KOPT-K1 (cell line): ENCODE measurements at regions not wholly inside any gene's neighbourhood (a gene's known extent, or its start where the extent isn't known, plus 50 kb on each side); places are given as distances from the start of the nearest gene placed in this dataset.
"Not testable (repeated sequence)": the region's sequence is repeated elsewhere in the genome, so short reads cannot be mapped to it uniquely, and the experiment has no call there.

Source experiments
- H3K27ac ChIP-seq: fragments of 200-600 bp; sonication (generic); 2 replicates; pipeline ENCODE4 v1.5.1; 2016; ENCODE audit warnings: antibody characterized with exemption, mild to moderate bottlenecking, low read depth, low read length; ENCODE audit not compliant: poor library complexity, severe bottlenecking
- H3K36me3 ChIP-seq: fragments of 200-600 bp; sonication (generic); 2 replicates; pipeline ENCODE4 v1.5.1; 2017; ENCODE audit warnings: antibody characterized with exemption, mild to moderate bottlenecking, low read length, moderate library complexity; ENCODE audit not compliant: insufficient read depth
- H3K9me3 ChIP-seq: fragments of 200-600 bp; sonication (generic); 2 replicates; pipeline ENCODE4 v1.5.1; 2017; ENCODE audit warnings: antibody characterized with exemption, low read length, mild to moderate bottlenecking; ENCODE audit not compliant: insufficient read depth, poor library complexity, severe bottlenecking

DNA sequence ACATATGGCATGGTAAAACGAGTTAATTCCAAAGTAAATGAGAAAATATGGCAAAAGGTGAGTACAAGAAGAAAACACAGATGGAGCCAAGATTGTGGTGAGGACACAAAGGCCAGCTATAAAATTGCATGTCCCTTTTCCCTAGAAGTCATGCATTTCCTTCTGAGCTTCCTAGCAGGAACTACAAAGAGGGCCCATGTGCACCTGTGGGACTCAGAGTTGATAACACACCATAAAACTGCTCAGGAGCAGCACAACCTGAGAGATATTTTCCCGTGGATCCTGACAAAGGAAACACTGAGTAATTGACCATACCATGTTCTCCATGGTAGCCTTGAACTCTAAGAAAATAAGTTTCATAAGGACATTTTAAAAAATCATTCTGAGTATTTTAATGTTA is 228.3 kb downstream of the DLEU7 start:
- H3K36me3 ChIP-seq, result no peaks in the 10 kb centered on the region
- no peak overlapping the region for H3K27ac ChIP-seq
- H3K9me3 ChIP-seq, result no peaks in the 10 kb centered on the region

DNA sequence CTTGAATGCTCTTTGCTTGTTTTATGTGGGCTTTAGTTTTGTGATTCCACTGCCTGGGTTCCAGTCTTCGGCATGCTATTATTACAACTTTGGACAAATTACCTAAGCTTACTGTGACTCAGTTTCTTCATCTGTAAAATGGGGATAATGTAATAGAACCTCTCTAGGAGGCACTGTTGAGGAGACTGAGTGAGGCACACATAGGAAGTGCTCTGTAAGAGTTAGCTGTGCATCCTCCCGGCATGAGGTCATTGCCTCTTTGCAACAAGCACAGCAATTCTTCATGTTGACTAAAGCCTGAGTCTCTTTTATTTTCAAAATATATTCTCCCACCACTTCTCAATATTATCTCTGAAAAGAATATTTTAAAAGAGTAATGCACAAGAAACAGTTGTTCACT is 227.4 kb downstream of the DLEU7 start:
- Histone ChIP-seq H3K9me3 (no peaks in the 10 kb centered on the region), H3K36me3 (no peaks in the 10 kb centered on the region), H3K27ac (no peak overlapping the region)

DNA sequence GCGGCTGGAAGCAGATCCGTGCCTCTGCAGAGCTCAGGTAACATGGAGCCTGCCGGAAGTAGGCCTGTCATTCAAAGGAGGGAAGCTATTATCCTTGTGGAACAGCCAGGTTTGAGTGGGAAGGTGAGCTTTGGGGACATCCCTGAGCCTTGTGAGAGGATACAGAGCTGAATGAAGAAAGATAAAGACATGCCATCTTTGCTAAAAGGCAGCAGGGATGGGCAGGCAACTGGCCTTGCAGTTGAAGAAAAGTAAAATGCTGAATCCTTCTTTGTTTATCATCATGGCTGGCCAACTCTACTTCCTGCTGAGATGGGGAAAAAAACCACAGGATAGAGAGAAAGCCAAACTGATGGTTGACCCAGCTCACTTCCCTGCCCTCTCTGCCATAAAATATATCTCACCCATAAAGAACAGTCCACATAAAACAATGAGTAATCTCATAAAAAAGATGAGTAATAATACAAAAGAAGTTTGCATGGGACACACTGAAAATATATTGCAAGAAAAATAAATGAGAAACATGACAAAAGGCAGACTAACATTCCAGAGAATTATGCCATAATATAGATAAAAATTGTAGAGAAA is 226.3 kb downstream of the DLEU7 start:
- Histone ChIP-seq H3K9me3 (no peaks in the 10 kb centered on the region), H3K36me3 (no peaks in the 10 kb centered on the region), H3K27ac (no peak overlapping the region)

DNA sequence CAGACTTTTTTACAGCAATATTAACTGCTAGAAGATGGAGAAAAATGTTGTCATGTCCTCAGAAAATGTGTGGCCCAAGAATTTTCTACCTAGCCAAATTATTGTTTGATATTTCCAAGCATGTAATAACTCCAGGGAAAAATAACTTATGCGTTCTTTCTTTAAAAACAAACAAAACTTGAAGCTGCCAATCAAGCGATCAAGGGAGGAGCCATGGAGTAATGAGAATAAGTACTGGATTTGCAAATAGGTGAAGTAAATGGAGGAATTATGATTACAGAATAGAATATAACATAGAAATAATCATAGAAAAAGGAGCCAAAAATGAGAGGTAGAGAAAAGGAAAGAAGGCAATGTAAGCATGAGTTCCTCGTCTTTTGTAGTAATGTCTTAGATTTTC is 225.3 kb downstream of the DLEU7 start:
- Histone ChIP-seq H3K9me3 (no peaks in the 10 kb centered on the region), H3K36me3 (no peaks in the 10 kb centered on the region), H3K27ac (no peak overlapping the region)

DNA sequence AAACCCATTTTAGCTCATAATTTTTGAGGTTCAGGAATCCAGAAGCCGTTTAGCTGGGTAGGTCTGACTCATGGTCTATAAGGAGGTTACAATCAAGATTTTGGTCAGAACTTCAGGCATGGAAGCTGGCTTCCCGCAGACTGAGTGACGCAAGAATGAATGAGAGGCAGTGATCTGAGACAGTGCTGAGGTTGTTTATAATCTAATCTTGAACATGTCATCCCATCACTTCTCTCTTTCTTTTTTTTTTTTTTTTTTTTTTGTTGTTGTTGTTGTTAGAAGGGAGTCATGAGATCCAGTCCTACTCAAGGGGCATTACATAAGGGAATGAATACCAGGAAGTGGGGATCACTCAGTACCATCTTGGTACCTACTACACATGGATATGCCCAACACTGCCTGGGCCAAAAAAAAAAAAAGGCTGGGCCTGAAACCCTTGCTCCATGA is 217.4 kb downstream of the DLEU7 start:
- no peak overlapping the region for H3K27ac ChIP-seq
- H3K9me3 ChIP-seq, result no peaks in the 10 kb centered on the region
- H3K36me3 ChIP-seq, result no peaks in the 10 kb centered on the region

DNA sequence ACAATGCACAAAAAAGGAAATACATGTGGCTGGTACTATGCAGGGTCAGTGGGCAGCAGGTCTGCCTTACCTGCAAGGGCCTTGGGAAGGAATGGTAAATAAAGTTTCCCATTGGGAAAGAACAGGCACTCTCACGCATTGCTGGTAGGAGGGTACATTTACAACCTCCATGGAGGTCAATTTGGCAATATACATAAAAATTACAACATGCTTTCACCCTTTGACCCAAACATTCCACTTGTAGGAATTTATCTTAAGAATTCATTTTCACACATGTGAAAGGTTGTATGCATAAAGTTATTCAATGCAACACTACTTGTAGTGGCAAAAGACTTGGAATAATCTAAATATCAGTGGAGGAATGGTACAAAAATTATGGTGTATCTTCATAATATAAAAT is 216.4 kb downstream of the DLEU7 start:
- H3K36me3 ChIP-seq, result no peaks in the 10 kb centered on the region
- H3K27ac ChIP-seq, result no peak overlapping the region
- H3K9me3 ChIP-seq, result no peaks in the 10 kb centered on the region

DNA sequence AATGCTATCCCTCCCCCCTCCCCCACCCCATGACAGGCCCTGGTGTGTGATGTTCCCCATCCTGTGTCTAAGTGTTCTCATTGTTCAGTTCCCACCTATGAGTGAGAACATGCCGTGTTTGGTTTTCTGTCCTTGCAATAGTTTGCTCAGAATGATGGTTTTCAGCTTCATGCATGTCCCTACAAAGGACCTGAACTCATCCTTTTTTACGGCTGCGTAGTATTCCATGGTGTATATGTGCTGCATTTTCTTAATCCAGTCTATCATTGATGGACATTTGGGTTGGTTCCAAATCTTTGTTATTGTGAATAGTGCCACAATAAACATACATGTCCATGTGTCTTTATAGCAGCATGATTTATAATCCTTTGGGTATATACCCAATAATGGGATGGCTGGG is 215.0 kb downstream of the DLEU7 start:
- H3K36me3 ChIP-seq, H3K27ac ChIP-seq, H3K9me3 ChIP-seq: not testable (repeated sequence)

DNA sequence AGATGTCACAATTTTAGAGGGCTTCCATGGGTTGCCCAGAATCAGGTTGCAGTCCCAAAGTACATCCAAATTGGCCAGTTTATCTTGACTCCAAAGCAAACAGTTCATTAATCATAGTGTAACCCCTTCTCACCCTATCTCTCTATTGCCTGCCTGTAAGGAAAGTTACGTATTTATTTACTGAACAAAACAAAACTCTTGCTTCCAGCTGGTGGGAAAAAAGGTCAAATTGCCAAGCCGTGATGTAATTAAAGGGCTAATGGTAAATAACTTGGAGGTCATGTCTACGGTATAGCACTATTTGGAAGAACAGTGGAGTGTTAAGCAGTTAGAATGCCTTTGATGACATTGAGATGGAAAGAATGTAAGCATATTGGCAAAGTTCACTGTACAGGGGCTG is 214.0 kb downstream of the DLEU7 start:
- Histone ChIP-seq H3K9me3 (no peaks in the 10 kb centered on the region), H3K36me3 (no peaks in the 10 kb centered on the region), H3K27ac (no peak overlapping the region)

DNA sequence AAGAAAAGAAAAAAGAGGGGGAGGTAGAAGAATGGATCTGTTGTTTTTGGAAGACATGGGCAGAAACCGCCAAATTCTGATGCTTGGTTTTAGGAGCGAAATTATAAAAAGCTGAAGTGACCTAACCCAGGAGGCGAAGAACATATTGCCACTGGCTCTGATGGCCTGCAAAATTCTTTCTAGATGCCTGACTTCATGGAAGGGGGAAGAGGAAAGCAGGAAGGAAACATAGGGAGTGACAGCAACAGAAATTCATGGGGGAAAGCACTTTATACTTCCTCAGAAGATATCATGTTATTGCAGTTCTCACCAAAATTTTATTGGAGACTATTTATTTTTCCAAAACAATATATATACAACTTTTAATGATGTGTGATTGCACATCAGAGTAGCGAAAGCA is 213.5 kb downstream of the DLEU7 start:
- Histone ChIP-seq H3K27ac (no peak overlapping the region), H3K9me3 (no peaks in the 10 kb centered on the region), H3K36me3 (no peaks in the 10 kb centered on the region)

DNA sequence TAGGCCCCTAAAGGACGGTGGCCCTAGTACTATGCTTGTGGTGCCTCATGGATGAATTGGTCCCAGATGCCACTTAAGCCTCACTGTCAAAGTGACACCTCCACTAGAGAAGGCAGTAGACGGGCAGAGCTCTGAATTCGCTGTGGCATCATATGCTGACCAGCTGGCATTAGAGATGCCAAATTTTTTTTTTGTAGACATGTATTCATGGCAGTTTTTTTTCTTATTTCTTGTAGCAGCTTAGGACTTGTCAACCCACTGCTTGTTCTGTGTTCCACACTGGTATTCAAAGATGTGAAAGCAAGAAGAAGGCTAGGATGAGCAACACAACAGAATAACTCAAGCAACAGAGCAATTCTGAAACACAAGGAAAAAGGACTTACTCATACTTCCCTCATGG is 212.5 kb downstream of the DLEU7 start:
- no peaks in the 10 kb centered on the region for H3K36me3 ChIP-seq
- H3K27ac ChIP-seq, result no peak overlapping the region
- no peaks in the 10 kb centered on the region for H3K9me3 ChIP-seq

DNA sequence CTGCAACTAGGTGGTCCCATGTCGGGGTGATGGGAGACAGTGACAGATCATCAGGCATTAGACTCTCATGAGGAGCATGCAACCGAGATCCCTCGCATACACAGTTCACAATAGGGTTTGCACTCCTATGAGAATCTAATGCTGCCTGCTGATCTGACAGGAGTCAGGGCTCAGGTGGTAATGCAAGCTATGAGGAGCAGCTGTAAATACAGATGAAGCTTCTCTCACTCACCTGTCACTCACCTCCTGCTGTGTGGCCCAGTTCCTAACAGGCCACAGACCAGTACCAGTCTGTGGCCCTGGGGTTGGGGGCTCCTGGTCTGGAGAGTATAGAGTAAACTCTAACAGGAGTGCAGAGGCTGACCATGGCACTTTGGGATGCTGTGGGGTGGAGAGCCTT is 209.2 kb downstream of the DLEU7 start:
- H3K36me3 ChIP-seq, result no peaks in the 10 kb centered on the region
- no peak overlapping the region for H3K27ac ChIP-seq
- H3K9me3 ChIP-seq, result no peaks in the 10 kb centered on the region

DNA sequence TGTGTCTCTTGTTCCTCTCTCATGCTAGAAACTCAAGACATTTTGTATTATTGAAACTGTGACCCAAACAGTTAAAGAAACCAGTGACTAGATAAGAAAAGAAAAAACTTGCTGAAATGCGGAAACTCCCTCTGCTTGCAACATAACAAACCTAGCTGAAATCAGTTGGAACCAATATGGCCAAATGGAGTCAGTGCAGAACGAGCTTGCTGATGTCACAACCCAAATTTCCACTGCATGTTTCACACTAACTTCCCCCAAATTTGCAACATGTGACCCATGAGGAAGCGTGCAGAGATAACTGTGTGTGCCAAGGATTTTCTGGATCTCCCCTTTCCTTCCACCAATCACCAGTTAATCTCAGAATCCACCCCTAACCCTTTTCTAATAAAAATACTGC is 208.0 kb downstream of the DLEU7 start:
- Histone ChIP-seq H3K27ac (no peak overlapping the region), H3K9me3 (no peaks in the 10 kb centered on the region), H3K36me3 (no peaks in the 10 kb centered on the region)

DNA sequence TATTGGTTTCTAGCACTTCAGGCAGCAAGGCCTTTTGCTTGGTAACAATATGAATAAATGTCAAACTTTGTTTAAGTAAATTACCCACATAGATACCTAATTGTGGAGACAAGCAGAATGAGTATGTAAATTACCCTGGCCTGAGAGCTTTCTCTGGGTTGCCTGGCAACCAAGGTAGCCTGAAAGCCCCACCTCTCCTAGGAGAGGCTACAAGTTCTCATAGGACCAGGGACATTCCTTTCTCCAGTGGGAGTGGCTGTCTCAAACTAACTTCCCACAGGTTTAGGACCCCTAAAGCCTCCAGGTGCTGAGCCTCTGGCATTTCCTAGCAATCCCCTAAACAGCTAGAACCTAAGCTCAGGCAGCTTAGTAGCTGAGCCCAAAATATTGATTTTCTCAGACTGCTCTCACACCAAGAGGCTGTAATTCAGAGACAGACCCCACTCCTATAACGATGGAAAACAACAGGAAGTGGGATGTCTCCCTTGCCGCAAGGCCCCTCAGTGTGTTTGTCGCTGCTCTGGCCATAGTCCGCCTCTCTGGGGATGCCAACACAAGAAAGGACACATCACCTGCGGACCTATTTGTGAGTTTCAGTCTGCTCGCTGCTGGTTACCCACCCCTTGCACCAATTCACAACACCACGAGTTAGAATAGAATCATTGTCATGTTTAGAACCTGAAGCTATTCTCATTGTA is 207.3 kb downstream of the DLEU7 start:
- no peaks in the 10 kb centered on the region for H3K36me3 ChIP-seq
- no peak overlapping the region for H3K27ac ChIP-seq
- no peaks in the 10 kb centered on the region for H3K9me3 ChIP-seq

DNA sequence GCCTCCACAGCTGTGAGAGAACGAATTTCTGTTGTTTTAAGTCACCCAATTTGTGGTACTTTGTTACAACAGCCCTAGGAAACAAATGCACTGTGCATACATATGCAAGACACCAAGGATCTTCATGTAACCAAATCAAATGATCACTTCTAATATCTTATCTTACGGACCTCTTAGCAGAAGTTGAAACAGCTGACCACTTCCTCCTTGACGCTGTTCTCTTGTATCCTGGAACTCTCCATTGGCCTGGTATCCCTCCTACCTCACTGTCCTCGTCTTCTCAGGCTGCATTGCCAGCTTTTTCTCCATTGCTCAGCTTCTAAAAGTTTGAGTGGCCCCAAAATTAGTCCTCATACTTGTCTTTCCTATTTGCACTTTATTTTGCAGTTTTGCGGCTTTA is 200.4 kb downstream of the DLEU7 start:
- no peak overlapping the region for H3K27ac ChIP-seq
- no peaks in the 10 kb centered on the region for H3K36me3 ChIP-seq
- H3K9me3 ChIP-seq, result no peaks in the 10 kb centered on the region

DNA sequence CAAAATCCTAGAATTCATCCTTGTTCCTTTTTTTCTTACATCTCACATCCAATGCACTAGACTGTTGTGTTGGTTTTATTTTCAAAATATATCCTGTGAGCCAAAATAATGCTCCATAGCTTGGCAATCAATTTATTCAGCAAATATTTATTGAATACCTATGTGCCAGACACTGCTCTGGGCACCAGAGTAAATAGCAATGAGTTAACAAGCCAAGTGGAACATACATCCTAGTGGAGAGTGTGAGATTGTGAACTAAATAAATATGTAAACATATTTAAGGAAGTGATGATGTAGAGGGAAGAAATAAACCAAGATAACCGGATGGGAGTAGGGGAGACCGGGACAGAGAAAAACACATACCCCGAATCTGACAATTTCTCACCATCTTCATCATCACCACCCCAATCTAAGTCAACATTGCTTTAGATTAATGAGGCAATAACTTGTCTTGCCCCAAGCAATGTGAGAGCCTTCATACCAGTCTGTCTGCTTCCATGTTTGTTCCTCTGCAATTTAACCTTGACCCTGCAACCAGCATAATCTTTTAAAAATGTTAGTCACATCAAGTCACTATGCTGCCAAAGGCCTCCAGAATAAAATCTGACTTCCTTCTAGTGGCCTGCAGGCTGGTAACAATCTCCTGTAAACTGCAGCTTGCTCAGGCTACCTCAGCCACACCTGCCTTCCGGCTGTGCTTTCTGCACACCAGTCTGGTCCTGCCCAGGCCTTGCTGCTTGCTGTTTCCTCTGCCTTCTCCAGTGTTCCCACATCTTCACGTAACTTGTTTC is 199.2 kb downstream of the DLEU7 start:
- Histone ChIP-seq H3K27ac (no peak overlapping the region), H3K36me3 (no peaks in the 10 kb centered on the region), H3K9me3 (no peaks in the 10 kb centered on the region)

DNA sequence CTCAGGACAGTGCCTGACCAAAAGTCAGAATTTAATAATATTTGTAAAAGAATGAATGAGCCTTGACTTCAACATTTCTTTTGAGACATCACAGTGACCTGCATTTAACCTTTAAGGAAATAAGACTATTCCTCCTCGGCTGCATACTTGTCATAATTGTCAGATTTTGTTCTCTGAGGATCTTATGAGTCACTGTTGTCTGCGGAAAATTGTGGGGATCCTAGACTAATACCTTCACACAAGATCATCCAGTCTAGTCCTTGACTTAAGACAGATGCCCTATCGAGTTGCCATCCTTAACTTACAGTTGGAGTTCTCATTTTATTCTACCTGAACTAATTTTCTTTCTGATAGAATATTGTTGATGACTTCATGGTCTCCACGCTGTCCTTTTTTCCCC is 198.4 kb downstream of the DLEU7 start:
- Histone ChIP-seq H3K36me3 (no peaks in the 10 kb centered on the region), H3K9me3 (no peaks in the 10 kb centered on the region), H3K27ac (no peak overlapping the region)
